SK-N-SH (cell line): ENCODE measurements at regions not wholly inside any gene's neighbourhood (a gene's known extent, or its start where the extent isn't known, plus 50 kb on each side); places are given as distances from the start of the nearest gene placed in this dataset.

Experiments
- CTCF ChIA-PET: fragments of 300-600, 350-600 bp; formaldehyde crosslinking; extraction: SDS; loops from one replicate; lab custom pipeline; 2021; lab: Yijun Ruan, JAX
- POLR2A ChIA-PET: fragments of 350-600 bp; sonication (Branson Sonifier 250); formaldehyde crosslinking; extraction: SDS; loops from one replicate; lab custom pipeline; 2020; ENCODE audit warnings: antibody characterized with exemption, inconsistent platforms; lab: Yijun Ruan, JAX
- DNase-seq: peaks from one replicate; pipeline ENCODE4 v3.0.0; 2012
- H2AFZ ChIP-seq: fragments of 200-600 bp; sonication (generic); 2 replicates; pipeline ENCODE4 v1.8.1; 2016; ENCODE audit warnings: antibody characterized with exemption, mild to moderate bottlenecking, low read depth
- H3F3A ChIP-seq: fragments of 200-600 bp; sonication (generic); replicated peaks from 2 replicates; pipeline ENCODE3; 2016; ENCODE audit warnings: antibody characterized with exemption, mild to moderate bottlenecking; ENCODE audit not compliant: insufficient read depth
- H3K27ac ChIP-seq, 2 experiments: fragments of 200-500 bp in 1 of 2; fragments of 200-600 bp in 1 of 2; sonication (Bioruptor generic) in 1 of 2; sonication (generic), shearing (Covaris generic) in 1 of 2; 2 replicates each; pipeline versions ENCODE4 v1.5.1 to v1.6.1; 2014 to 2016; ENCODE audit warnings: low read depth in 2 of 2, inconsistent platforms in 1 of 2, low read length in 1 of 2, mild to moderate bottlenecking in 1 of 2, mixed read lengths in 1 of 2
- H3K27me3 ChIP-seq: fragments of 200-600 bp; sonication (generic), shearing (Covaris generic); 2 replicates; pipeline ENCODE4 v1.6.1; 2016; ENCODE audit warnings: mixed run types; ENCODE audit not compliant: insufficient read depth
- H3K36me3 ChIP-seq, 2 experiments: fragments of 200-500 bp in 1 of 2; fragments of 200-600 bp in 1 of 2; sonication (Bioruptor generic) in 1 of 2; sonication (generic) in 1 of 2; replicated peaks in 1 of 2; 2 replicates each; pipeline versions ENCODE3 to v1.5.1; 2014 to 2016; ENCODE audit warnings: low read length in 1 of 2, mild to moderate bottlenecking in 1 of 2; ENCODE audit not compliant: insufficient read depth in 2 of 2, control insufficient read depth in 1 of 2
- H3K4me1 ChIP-seq, 2 experiments: fragments of 200-500 bp in 1 of 2; fragments of 200-600 bp in 1 of 2; sonication (Bioruptor generic) in 1 of 2; sonication (generic), shearing (Covaris generic) in 1 of 2; 2 replicates each; pipeline versions ENCODE4 v1.5.1 to v1.6.1; 2014 to 2016; ENCODE audit warnings: low read depth in 1 of 2, low read length in 1 of 2, mixed run types in 1 of 2; ENCODE audit not compliant: insufficient read depth in 2 of 2, control insufficient read depth in 1 of 2
- H3K4me2 ChIP-seq: fragments of 200-600 bp; sonication (generic), shearing (Covaris generic); 2 replicates; pipeline ENCODE4 v1.6.1; 2017; ENCODE audit warnings: mixed run types
- H3K4me3 ChIP-seq, 2 experiments: fragments of 200-500 bp in 1 of 2; fragments of 200-600 bp in 1 of 2; sonication (Bioruptor generic) in 1 of 2; sonication (generic), shearing (Covaris generic) in 1 of 2; 2 replicates each; pipeline versions ENCODE4 v1.5.1 to v1.8.1; 2014 to 2016; ENCODE audit warnings: low read depth in 2 of 2, inconsistent platforms in 1 of 2, low read length in 1 of 2, mild to moderate bottlenecking in 1 of 2, mixed read lengths in 1 of 2, moderate library complexity in 1 of 2
- H3K79me2 ChIP-seq: fragments of 200-600 bp; sonication (generic); 2 replicates; pipeline ENCODE4 v1.8.1; 2017; ENCODE audit warnings: mild to moderate bottlenecking; ENCODE audit not compliant: insufficient read depth
- H3K9ac ChIP-seq: fragments of 200-600 bp; sonication (generic); 2 replicates; pipeline ENCODE4 v1.6.1; 2017; ENCODE audit warnings: mixed run types
- H3K9me2 ChIP-seq: fragments of 200-600 bp; sonication (generic); 2 replicates; pipeline ENCODE4 v1.6.1; 2017; ENCODE audit warnings: mixed run types
- H3K9me3 ChIP-seq: fragments of 200-600 bp; sonication (generic); 2 replicates; pipeline ENCODE4 v1.6.1; 2017; ENCODE audit warnings: mixed run types, mild to moderate bottlenecking, moderate library complexity
- H4K20me1 ChIP-seq: fragments of 200-600 bp; sonication (generic); 2 replicates; pipeline ENCODE4 v1.6.1; 2017; ENCODE audit warnings: mild to moderate bottlenecking, mixed run types; ENCODE audit not compliant: insufficient read depth
- ELF1 ChIP-seq: IDR thresholded peaks from 2 replicates; pipeline ENCODE4 v1.4.0; 2012
- FOSL2 ChIP-seq: IDR thresholded peaks from 2 replicates; pipeline ENCODE4 v1.4.0; 2012; ENCODE audit warnings: low read depth, mild to moderate bottlenecking, moderate library complexity, borderline replicate concordance
- FOXJ3 ChIP-seq: sonication (generic); formaldehyde crosslinking; IDR thresholded peaks from 2 replicates; pipeline ENCODE4 v1.5.1; 2020; ENCODE audit warnings: mild to moderate bottlenecking, missing genetic modification reagents
- FOXM1 ChIP-seq: IDR thresholded peaks from 2 replicates; pipeline ENCODE4 v1.4.0; 2012; ENCODE audit warnings: low read depth, mild to moderate bottlenecking
- GABPA ChIP-seq: IDR thresholded peaks from 2 replicates; pipeline ENCODE4 v1.4.0; 2012; ENCODE audit warnings: low read depth, mild to moderate bottlenecking
- MEF2A ChIP-seq: IDR thresholded peaks from 2 replicates; pipeline ENCODE4 v1.4.0; 2012; ENCODE audit warnings: low read depth, borderline replicate concordance
- MXI1 ChIP-seq: IDR thresholded peaks from 2 replicates; pipeline ENCODE4 v1.6.1; 2012; ENCODE audit warnings: mild to moderate bottlenecking, low read depth, low read length, improper control_type of control experiment
- RCOR1 ChIP-seq: fragments of 150-350 bp; IDR thresholded peaks from 2 replicates; pipeline ENCODE4 v1.6.1; 2017; ENCODE audit warnings: antibody characterized with exemption, low read length
- TCF12 ChIP-seq: IDR thresholded peaks from 2 replicates; pipeline ENCODE4 v1.4.0; 2012
- WGBS: methylation state at CpG from one replicate; pipeline ENCODE4 v1.1.6; 2017; ENCODE audit warnings: low lambda C conversion rate; 5-methylcytosine and 5-hydroxymethylcytosine counted together
- TF ChIP-seq, protein P1 (sequence below): IDR thresholded peaks from 2 replicates; pipeline ENCODE4 v1.4.0; 2012; ENCODE audit warnings: low read depth, borderline replicate concordance
- TF ChIP-seq, protein P2 (sequence below): fragments of 150-350 bp; IDR thresholded peaks from 2 replicates; pipeline ENCODE4 v1.6.1; 2017; ENCODE audit warnings: antibody characterized with exemption, low read length, low read depth, borderline replicate concordance
- TF ChIP-seq, protein P3 (sequence below): IDR thresholded peaks from 2 replicates; pipeline ENCODE4 v1.4.0; 2012; ENCODE audit warnings: low read depth, borderline replicate concordance

DNA sequence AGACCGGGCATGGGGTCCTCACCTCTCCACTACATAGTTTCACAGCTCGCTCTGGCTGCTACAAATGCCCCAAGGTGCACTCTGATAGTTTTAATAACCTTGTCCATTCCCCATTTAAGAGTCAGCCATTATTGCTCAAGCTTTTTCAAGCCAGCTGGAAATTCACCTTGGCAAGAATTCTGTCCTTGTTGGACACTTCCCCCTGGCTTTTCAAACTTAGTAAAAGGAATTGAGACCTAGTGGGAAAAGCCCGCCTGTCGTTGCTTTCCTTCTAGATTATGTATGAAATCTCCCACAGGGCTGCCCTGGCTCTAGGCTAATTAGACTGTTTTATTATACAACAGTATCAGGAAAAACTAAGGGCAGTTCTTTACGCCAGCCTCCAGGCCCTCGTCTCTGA is 293.7 kb upstream of the GADL1 start (continued):
- TF ChIP-seq, protein P1, sequence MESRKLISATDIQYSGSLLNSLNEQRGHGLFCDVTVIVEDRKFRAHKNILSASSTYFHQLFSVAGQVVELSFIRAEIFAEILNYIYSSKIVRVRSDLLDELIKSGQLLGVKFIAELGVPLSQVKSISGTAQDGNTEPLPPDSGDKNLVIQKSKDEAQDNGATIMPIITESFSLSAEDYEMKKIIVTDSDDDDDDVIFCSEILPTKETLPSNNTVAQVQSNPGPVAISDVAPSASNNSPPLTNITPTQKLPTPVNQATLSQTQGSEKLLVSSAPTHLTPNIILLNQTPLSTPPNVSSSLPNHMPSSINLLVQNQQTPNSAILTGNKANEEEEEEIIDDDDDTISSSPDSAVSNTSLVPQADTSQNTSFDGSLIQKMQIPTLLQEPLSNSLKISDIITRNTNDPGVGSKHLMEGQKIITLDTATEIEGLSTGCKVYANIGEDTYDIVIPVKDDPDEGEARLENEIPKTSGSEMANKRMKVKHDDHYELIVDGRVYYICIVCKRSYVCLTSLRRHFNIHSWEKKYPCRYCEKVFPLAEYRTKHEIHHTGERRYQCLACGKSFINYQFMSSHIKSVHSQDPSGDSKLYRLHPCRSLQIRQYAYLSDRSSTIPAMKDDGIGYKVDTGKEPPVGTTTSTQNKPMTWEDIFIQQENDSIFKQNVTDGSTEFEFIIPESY, result no peak
- TF ChIP-seq MEF2A, result no peak
- TF ChIP-seq FOSL2, result no peak
- TF ChIP-seq, protein P2, sequence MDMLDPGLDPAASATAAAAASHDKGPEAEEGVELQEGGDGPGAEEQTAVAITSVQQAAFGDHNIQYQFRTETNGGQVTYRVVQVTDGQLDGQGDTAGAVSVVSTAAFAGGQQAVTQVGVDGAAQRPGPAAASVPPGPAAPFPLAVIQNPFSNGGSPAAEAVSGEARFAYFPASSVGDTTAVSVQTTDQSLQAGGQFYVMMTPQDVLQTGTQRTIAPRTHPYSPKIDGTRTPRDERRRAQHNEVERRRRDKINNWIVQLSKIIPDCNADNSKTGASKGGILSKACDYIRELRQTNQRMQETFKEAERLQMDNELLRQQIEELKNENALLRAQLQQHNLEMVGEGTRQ, result no peak
- TF ChIP-seq TCF12, result no peak

DNA sequence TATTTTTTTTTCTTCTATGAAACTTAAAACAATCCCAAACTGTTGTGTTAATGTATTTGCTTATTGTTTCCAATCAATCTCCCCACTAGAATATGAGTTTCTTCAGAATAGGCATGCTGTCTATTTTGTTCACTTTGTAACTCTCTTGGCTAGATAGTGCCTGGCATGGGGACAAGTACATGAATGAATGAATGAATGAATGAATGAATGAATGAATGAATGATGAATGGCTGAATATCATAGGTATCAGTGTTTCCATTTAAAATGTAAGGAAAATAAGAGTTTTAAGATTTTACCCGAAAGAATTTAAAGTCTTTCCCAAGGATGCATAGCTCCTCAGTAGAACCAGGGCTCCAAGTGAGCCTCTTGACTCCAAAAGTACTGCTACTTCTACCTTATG is 294.9 kb upstream of the GADL1 start:
- H3K27me3 ChIP-seq, result no peaks in the 10 kb centered on the region; the same call in 1 of the 2 replicates
- no peak overlapping the region for H3K27ac ChIP-seq
- no peak overlapping the region for H3K9ac ChIP-seq
- WGBS, result 75% methylated on average over 1 of the region's 1 CpG
- no peaks in the 10 kb centered on the region for H4K20me1 ChIP-seq
- H3K36me3 ChIP-seq, result no peaks in the 10 kb centered on the region
- no peak overlapping the region for H3K4me2 ChIP-seq
- CTCF ChIA-PET, result no interaction called here
- no peak overlapping the region for H2AFZ ChIP-seq
- DNase-seq, result no peak
- H3K9me3 ChIP-seq, result no peaks in the 10 kb centered on the region
- no peaks in the 10 kb centered on the region for H3K4me1 ChIP-seq
- H3K79me2 ChIP-seq, result no peaks in the 10 kb centered on the region
- POLR2A ChIA-PET, result no interaction called here
- no peaks in the 10 kb centered on the region for H3K9me2 ChIP-seq
- H3K4me3 ChIP-seq, result no peak overlapping the region
- no peak for TF ChIP-seq MXI1
- TF ChIP-seq FOXM1, result no peak
- no peak for TF ChIP-seq ELF1
- TF ChIP-seq, protein P3, sequence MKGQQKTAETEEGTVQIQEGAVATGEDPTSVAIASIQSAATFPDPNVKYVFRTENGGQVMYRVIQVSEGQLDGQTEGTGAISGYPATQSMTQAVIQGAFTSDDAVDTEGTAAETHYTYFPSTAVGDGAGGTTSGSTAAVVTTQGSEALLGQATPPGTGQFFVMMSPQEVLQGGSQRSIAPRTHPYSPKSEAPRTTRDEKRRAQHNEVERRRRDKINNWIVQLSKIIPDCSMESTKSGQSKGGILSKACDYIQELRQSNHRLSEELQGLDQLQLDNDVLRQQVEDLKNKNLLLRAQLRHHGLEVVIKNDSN, result no peak
- no peak for TF ChIP-seq GABPA
- TF ChIP-seq MEF2A, result no peak
- TF ChIP-seq, protein P1, result no peak
- no peaks in the 10 kb centered on the region for H3F3A ChIP-seq

DNA sequence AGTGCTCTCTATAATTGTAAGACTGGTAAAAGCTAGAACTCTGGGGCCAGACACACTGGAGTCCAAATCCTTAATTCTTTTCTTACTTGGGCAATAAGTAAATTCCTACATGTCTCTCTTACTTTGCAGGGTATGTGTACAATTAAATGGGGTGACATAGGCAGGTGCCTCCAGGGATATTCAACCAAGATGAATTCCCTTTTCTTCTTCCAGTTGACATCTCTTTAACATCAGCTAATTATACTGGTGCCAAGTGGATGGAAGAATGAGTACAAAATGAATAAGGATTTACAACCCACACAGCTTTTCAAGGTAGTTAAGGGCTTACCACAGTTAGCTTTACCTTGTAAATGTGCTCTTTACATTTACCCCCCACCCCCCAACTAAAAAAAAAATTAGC is 295.5 kb upstream of the GADL1 start:
- Histone ChIP-seq H3K79me2 (no peaks in the 10 kb centered on the region), H3K36me3 (no peaks in the 10 kb centered on the region), H4K20me1 (no peaks in the 10 kb centered on the region), H3K4me2 (no peak overlapping the region), H3K4me3 (no peak overlapping the region), H3K9ac (no peak overlapping the region), H2AFZ (no peak overlapping the region), H3K27ac (no peak overlapping the region), H3K9me3 (no peaks in the 10 kb centered on the region), H3K4me1 (no peaks in the 10 kb centered on the region), H3K9me2 (no peaks in the 10 kb centered on the region), H3F3A (no peaks in the 10 kb centered on the region), H3K27me3 (no peaks in the 10 kb centered on the region; the same call in 1 of the 2 replicates)
- ChIA-PET CTCF (no interaction called here), POLR2A (no interaction called here)
- TF ChIP-seq FOXJ3 (no peak), RCOR1 (no peak)
- TF ChIP-seq, protein P3, result no peak
- no peak for DNase-seq
